SU-DHL-6 (cell line): ENCODE measurements at regions not wholly inside any gene's neighbourhood (a gene's known extent, or its start where the extent isn't known, plus 50 kb on each side); places are given as distances from the start of the nearest gene placed in this dataset.

Experiments
- H2AFZ ChIP-seq: fragments of 200-600 bp; sonication (generic); 2 replicates; pipeline ENCODE4 v1.6.1; 2014; ENCODE audit warnings: low read depth, mild to moderate bottlenecking, moderate library complexity, mixed read lengths, antibody characterized with exemption, low read length; ENCODE audit not compliant: severe bottlenecking
- H3F3A ChIP-seq: fragments of 200-600 bp; shearing (Covaris generic); 2 replicates; pipeline ENCODE4 v1.6.0; 2016; ENCODE audit warnings: antibody characterized with exemption, mild to moderate bottlenecking; ENCODE audit not compliant: insufficient read depth
- H3K27ac ChIP-seq: fragments of 200-600 bp; sonication (generic); 2 replicates; pipeline ENCODE4 v1.5.1; 2016; ENCODE audit warnings: low read depth, mild to moderate bottlenecking, low read length, moderate library complexity, mixed read lengths
- H3K27me3 ChIP-seq: fragments of 200-600 bp; sonication (generic), shearing (Covaris generic); 2 replicates; pipeline ENCODE4 v1.6.0; 2014; ENCODE audit warnings: mild to moderate bottlenecking, low read length
- H3K36me3 ChIP-seq: fragments of 200-600 bp; sonication (generic); 2 replicates; pipeline ENCODE4 v1.6.1; 2014; ENCODE audit warnings: mild to moderate bottlenecking, low read length, mixed read lengths
- H3K4me2 ChIP-seq: fragments of 300-600, 200-600 bp; shearing (Covaris generic), sonication (generic); 2 replicates; pipeline ENCODE4 v1.6.0; 2014; ENCODE audit warnings: low read length, low read depth, mild to moderate bottlenecking; ENCODE audit not compliant: poor library complexity, severe bottlenecking
- H3K4me3 ChIP-seq: fragments of 200-600 bp; sonication (generic); 2 replicates; pipeline ENCODE4 v1.5.1; 2014; ENCODE audit warnings: antibody characterized with exemption, low read length, mild to moderate bottlenecking, mixed read lengths; ENCODE audit not compliant: insufficient read depth, poor library complexity, severe bottlenecking
- H3K79me2 ChIP-seq: fragments of 200-600 bp; sonication (generic); 2 replicates; pipeline ENCODE4 v1.6.1; 2014; ENCODE audit warnings: mild to moderate bottlenecking, low read length, moderate library complexity; ENCODE audit not compliant: insufficient read depth
- H3K9ac ChIP-seq: fragments of 200-600 bp; sonication (generic); 2 replicates; pipeline ENCODE4 v1.7.0; 2014; ENCODE audit warnings: mild to moderate bottlenecking, low read length
- H3K9me2 ChIP-seq: fragments of 200-600 bp; sonication (generic); replicated peaks from 2 replicates; pipeline ENCODE4 v1.6.1; 2014; ENCODE audit warnings: low read length; ENCODE audit not compliant: insufficient read depth
- H3K9me3 ChIP-seq: fragments of 200-600 bp; sonication (generic); 2 replicates; pipeline ENCODE4 v1.6.1; 2014; ENCODE audit warnings: low read length, mixed read lengths; ENCODE audit not compliant: insufficient read depth
- H4K20me1 ChIP-seq: fragments of 200-600 bp; sonication (generic); 2 replicates; pipeline ENCODE4 v1.6.1; 2014; ENCODE audit warnings: low read depth, mild to moderate bottlenecking, antibody characterized with exemption, low read length, moderate library complexity, mixed read lengths
- CTCF ChIP-seq: fragments of 200-600 bp; sonication (generic); IDR thresholded peaks from one replicate; pipeline ENCODE4 v1.5.1; 2017; ENCODE audit warnings: antibody characterized with exemption, mild to moderate bottlenecking, low read length, moderate library complexity; ENCODE audit not compliant: insufficient read depth, poor library complexity, severe bottlenecking
- EZH2phosphoT487 ChIP-seq: fragments of 200-600 bp; sonication (generic), shearing (Covaris generic); conservative IDR thresholded peaks from 2 replicates; pipeline ENCODE4 v1.6.1; 2018; ENCODE audit warnings: mild to moderate bottlenecking, antibody characterized with exemption, low read length, moderate library complexity, mixed read lengths

- Histone ChIP-seq H3K4me3 (no peak overlapping the region), H3F3A (no peaks in the 10 kb centered on the region), H3K36me3 (no peaks in the 10 kb centered on the region), H3K27me3 (no peaks in the 10 kb centered on the region), H3K79me2 (no peaks in the 10 kb centered on the region), H2AFZ (no peak overlapping the region), H3K4me2 (no peak overlapping the region), H3K9me2 (no peaks in the 10 kb centered on the region), H3K27ac (no peak overlapping the region), H3K9me3 (no peaks in the 10 kb centered on the region), H4K20me1 (no peaks in the 10 kb centered on the region), H3K9ac (no peak overlapping the region)
- TF ChIP-seq EZH2phosphoT487 (no peak), CTCF (no peak)
Measured at GRCh38 chr4:153064571-153064970, 128.4 kb downstream of the FHDC1 start.

- TF ChIP-seq CTCF = no peak
- no peak for TF ChIP-seq EZH2phosphoT487
- H3K9me3 ChIP-seq = no peaks in the 10 kb centered on the region
- no peak overlapping the region for H3K9ac ChIP-seq
- no peaks in the 10 kb centered on the region for H3K36me3 ChIP-seq
- no peak overlapping the region for H3K4me2 ChIP-seq
- no peak overlapping the region for H3K27ac ChIP-seq
- H2AFZ ChIP-seq = no peak overlapping the region
- no peaks in the 10 kb centered on the region for H4K20me1 ChIP-seq
- no peak overlapping the region for H3K4me3 ChIP-seq
- H3K79me2 ChIP-seq = no peaks in the 10 kb centered on the region
- H3K27me3 ChIP-seq = no peaks in the 10 kb centered on the region
- no peaks in the 10 kb centered on the region for H3K9me2 ChIP-seq
- no peaks in the 10 kb centered on the region for H3F3A ChIP-seq
Measured at GRCh38 chr4:153065276-153065675, 129.2 kb downstream of the FHDC1 start.

- no peak for TF ChIP-seq CTCF
- TF ChIP-seq EZH2phosphoT487 = no peak
- no peak overlapping the region for H3K4me2 ChIP-seq
Measured at GRCh38 chr4:153067376-153067775, 131.3 kb downstream of the FHDC1 start.

More at GRCh38 chr4:153067376-153067775, 131.3 kb downstream of the FHDC1 start:
- Histone ChIP-seq H3K4me3 (no peak overlapping the region), H3K9ac (no peak overlapping the region), H3K27me3 (no peaks in the 10 kb centered on the region), H3F3A (no peaks in the 10 kb centered on the region), H3K27ac (no peak overlapping the region), H3K9me2 (no peaks in the 10 kb centered on the region), H4K20me1 (no peaks in the 10 kb centered on the region), H3K9me3 (no peaks in the 10 kb centered on the region), H3K79me2 (no peaks in the 10 kb centered on the region), H2AFZ (no peak overlapping the region), H3K36me3 (no peaks in the 10 kb centered on the region)
